Transverse colon (tissue), 4 donors: ENCODE measurements at regions not wholly inside any gene's neighbourhood (a gene's known extent, or its start where the extent isn't known, plus 50 kb on each side); places are given as distances from the start of the nearest gene placed in this dataset.
A peak's percentile ranks its signal among the peaks of the same experiment; 100 is the strongest.
"Not testable (repeated sequence)": the region's sequence is repeated elsewhere in the genome, so short reads cannot be mapped to it uniquely, and the experiment has no call there.

Experiments used
- DNase-seq: peaks from one replicate; pipeline ENCODE4 v3.0.0-alpha.2; 2019
- H3K27ac ChIP-seq, 4 donors: fragments of 200-600 bp; sonication (generic); 2 replicates each; pipeline ENCODE4 v1.5.1; 2016 to 2018; ENCODE audit warnings: inconsistent platforms in 4 of 4
- H3K27me3 ChIP-seq: fragments of 200-600 bp; sonication (generic); 2 replicates; pipeline ENCODE4 v1.5.1; 2017; ENCODE audit warnings: inconsistent platforms
- H3K36me3 ChIP-seq, 4 donors: fragments of 200-600 bp; sonication (generic); 2 replicates each; pipeline ENCODE4 v1.5.1; 2017 to 2019; ENCODE audit warnings: inconsistent platforms in 4 of 4
- H3K4me1 ChIP-seq, 4 donors: fragments of 200-600 bp; sonication (generic); 2 replicates each; pipeline ENCODE4 v1.5.1; 2017 to 2020; ENCODE audit warnings: inconsistent platforms in 4 of 4
- H3K4me3 ChIP-seq, 4 donors: fragments of 200-600 bp; sonication (generic); 1 replicate in 1 of 4; 2 replicates in 3 of 4; pipeline versions ENCODE4 v1.5.1 to v1.6.1; 2017 to 2019; ENCODE audit warnings: inconsistent platforms in 4 of 4
- H3K9me3 ChIP-seq, 2 donors: fragments of 200-600 bp; sonication (generic); 2 replicates each; pipeline ENCODE4 v1.5.1; 2017 to 2019; ENCODE audit warnings: inconsistent platforms in 2 of 2
- EP300 ChIP-seq: sonication (generic); formaldehyde crosslinking; IDR thresholded peaks from one replicate; pipeline ENCODE4 v1.6.1; 2017; ENCODE audit warnings: antibody characterized with exemption, low read depth
- POLR2A ChIP-seq: fragments of 450-650 bp; IDR thresholded peaks from one replicate; pipeline ENCODE4 v1.6.1; 2016; ENCODE audit warnings: antibody characterized with exemption, mild to moderate bottlenecking, moderate library complexity
- POLR2AphosphoS5 ChIP-seq, 3 donors: sonication (generic); formaldehyde crosslinking; IDR thresholded peaks; one replicate each; pipeline ENCODE4 v1.6.1; 2016; ENCODE audit warnings: antibody characterized with exemption in 3 of 3
- WGBS, 2 donors: methylation state at CpG; one replicate each; pipeline ENCODE4 v1.1.5; 2018; ENCODE audit warnings: low coverage in 1 of 2; 5-methylcytosine and 5-hydroxymethylcytosine counted together
- in situ Hi-C, 4 donors: fragments of 200-750 bp; cut with MboI; loops; one replicate each; pipeline versions ENCODE4 v1.15.0 to v1.15.1; 2017; ENCODE audit warnings: low sequenced_read_pairs in 3 of 4, low pct_ligation_motif_present in 1 of 4, low pct_unique_long_range_greater_than_20kb in 1 of 4
- intact Hi-C: fragments of 100-400 bp; cut with DNase I; formaldehyde crosslinking; loops from one replicate; pipeline ENCODE4 v1.15.1; 2023; ENCODE audit warnings: low total_unique reads
- TF ChIP-seq, protein P1 (sequence below), 5 experiments: fragments of 200-600 bp in 3 of 5; fragments of 450-650 bp in 2 of 5; sonication (generic) in 3 of 5; IDR thresholded peaks; 1 replicate in 2 of 5; 2 replicates in 3 of 5; pipeline ENCODE4 v1.5.1; 2016 to 2017; ENCODE audit warnings: antibody characterized with exemption in 5 of 5, inconsistent platforms in 3 of 5, mild to moderate bottlenecking in 2 of 5, moderate library complexity in 1 of 5

DNA sequence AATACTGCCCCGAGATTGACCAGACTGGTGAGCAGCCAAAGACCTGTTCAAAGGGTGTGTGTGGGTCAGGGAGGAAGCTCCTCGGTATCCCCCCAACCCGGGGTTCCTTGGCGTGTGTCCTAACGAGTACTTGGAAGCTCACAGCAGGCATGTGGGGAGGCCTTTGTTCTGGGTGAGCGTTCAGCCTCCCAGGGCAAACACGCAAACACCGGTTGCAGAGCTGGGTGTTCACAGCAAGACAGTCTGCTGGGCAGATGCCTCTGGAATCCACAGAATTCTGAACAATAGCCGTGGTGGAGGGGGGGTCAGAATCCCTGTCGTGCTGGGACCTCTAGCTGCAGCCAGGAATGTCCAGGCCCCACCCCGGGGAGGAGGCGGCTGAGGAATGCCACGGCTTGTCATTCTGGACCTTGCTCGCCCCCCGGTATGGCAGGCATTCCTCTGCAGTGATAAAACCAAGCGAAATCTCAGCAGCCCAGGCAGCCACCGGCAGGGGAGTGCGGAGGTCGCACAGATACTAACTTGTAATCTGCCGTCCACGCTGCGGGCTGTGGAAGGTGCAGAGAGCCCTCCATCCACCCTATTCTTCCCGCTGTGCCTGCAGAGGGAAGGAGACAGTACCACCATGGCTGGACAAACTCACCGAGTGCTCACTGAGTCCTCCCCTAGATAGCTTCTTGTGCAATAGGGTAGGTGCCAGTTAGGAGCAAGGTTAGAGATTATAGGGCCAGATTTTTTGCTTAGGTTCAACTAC lies 77.8 kb upstream of the METTL9 start:
- H3K9me3 ChIP-seq, intact Hi-C loops, H3K4me3 ChIP-seq, in situ Hi-C loops, H3K36me3 ChIP-seq, H3K27me3 ChIP-seq: not testable (repeated sequence)
- DNase-seq = peak; percentile 30
- TF ChIP-seq, protein P1, sequence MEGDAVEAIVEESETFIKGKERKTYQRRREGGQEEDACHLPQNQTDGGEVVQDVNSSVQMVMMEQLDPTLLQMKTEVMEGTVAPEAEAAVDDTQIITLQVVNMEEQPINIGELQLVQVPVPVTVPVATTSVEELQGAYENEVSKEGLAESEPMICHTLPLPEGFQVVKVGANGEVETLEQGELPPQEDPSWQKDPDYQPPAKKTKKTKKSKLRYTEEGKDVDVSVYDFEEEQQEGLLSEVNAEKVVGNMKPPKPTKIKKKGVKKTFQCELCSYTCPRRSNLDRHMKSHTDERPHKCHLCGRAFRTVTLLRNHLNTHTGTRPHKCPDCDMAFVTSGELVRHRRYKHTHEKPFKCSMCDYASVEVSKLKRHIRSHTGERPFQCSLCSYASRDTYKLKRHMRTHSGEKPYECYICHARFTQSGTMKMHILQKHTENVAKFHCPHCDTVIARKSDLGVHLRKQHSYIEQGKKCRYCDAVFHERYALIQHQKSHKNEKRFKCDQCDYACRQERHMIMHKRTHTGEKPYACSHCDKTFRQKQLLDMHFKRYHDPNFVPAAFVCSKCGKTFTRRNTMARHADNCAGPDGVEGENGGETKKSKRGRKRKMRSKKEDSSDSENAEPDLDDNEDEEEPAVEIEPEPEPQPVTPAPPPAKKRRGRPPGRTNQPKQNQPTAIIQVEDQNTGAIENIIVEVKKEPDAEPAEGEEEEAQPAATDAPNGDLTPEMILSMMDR (IDR thresholded peaks at IDR 0.05) = peak in 1 of 5 experiments; percentile 16
- 65% methylated on average over 24 of the region's 24 CpGs; no CpG with 5 or more reads in 1 of the 2 donors for WGBS, 2 donors
- H3K27ac ChIP-seq = peak overlapping the region; percentile 89 to 96 (median 90)
- peaks cover 0 to 19% (median 3%) of the 10 kb centered on the region in 4 donors for H3K4me1 ChIP-seq

DNA sequence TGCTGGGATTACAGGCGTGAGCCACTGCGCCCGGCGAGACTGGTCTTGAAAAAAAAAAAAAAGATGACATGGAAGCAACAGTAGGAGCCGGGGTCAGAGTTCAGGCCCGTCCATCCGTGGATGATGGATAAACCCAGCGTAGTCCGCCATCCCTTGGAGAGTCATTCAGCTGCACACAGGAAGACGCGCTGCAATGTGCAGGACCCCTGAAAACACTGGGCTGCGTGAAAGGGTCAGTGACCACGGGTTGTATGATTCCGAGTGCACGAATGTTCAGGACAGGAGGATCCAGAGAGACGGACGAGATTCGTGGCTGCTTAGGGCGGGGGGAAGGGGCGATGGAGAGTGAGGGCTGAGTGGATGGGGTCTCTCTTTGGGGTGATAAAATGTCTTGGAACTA lies 76.5 kb upstream of the METTL9 start:
- 92 to 98% methylated on average over 15 to 20 of the region's 20 CpGs for WGBS, 2 donors
- H3K27me3 ChIP-seq, H3K36me3 ChIP-seq, H3K4me3 ChIP-seq, H3K9me3 ChIP-seq, H3K27ac ChIP-seq, DNase-seq, in situ Hi-C loops, intact Hi-C loops: not testable (repeated sequence)
- peaks cover 0 to 14% (median 1%) of the 10 kb centered on the region in 4 donors for H3K4me1 ChIP-seq

DNA sequence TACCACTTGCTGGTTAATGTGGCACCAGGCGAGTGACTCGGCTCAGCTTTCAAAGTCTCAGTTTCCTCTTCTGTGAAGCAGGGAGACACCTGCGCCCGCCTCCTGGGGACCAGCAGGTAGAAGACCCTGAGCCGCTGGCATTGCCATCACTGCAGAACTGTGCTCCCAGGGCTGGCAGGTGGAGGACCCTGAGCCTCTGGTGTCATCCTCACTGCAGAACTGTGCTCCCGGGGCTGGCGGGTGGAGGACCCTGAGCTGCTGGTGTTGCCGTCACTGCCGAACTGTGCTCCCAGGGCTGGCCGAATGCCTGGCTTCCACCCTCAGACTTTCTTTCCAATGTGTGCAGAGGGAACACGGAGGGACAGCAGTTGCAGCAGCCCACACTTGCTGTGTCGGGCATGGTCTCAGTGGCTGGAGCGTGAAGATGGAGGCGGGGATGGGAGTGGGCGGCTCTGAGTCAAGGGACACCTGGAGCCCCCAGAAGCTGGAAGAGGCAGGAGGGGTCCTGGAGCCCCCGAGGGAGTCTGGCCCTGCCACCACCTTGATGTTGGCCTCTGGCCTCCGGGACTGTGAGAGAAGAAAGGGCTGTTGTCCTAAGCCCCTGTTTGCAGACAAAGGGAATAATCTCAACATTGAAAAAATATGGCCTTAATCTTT lies 75.8 kb upstream of the METTL9 start:
- Histone ChIP-seq H3K4me3 (no peak overlapping the region), H3K27ac (no peak overlapping the region), H3K4me1 (peaks cover 0 to 7% (median 1%) of the 10 kb centered on the region in 4 donors), H3K27me3 (no peaks in the 10 kb centered on the region), H3K36me3 (no peaks in the 10 kb centered on the region), H3K9me3 (no peaks in the 10 kb centered on the region)
- TF ChIP-seq, protein P1 (IDR thresholded peaks at IDR 0.05) = no peak
- TF ChIP-seq EP300 = no peak
- no peak for TF ChIP-seq POLR2A
- TF ChIP-seq POLR2AphosphoS5 (IDR thresholded peaks at IDR 0.05) = no peak
- WGBS, 2 donors = 87 to 89% methylated on average over 10 to 17 of the region's 17 CpGs
- intact Hi-C loops = no loop called here
- in situ Hi-C loops = no loop called here
- DNase-seq = no peak

DNA sequence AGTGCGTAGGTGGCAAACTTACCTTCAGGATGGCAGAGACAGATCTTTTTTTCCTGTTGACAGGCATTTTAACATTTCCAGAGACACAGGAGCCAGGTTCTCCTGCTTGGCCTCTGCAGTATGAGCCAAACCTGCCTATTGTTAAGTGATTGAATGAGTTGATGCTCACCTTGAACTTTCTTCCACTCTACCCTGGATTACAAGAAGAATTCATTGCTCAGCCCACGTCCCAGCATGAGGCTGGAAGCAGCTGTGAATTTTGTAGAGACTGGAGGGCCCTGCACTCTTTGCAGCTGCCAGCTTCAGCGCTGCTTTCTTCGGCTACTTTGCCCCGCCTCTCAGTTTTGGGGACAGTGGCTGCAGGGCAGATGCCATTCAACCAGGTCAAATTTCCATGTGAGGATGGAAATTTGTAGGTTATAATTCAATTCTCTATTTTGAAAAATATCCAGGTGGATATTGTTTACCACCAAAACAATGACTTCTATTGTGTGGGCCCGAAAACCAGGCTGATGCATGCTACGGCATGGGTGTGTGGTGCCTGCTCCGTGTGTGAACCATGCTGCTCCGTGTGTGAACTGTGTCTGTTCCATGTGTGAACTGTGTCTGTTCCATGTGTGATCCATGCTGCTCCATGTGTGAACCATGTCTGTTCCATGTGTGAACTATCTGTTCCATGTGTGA lies 75.2 kb upstream of the METTL9 start:
- no peak overlapping the region for H3K27ac ChIP-seq
- in situ Hi-C loops = no loop called here
- no peaks in the 10 kb centered on the region for H3K9me3 ChIP-seq
- H3K36me3 ChIP-seq = no peaks in the 10 kb centered on the region
- intact Hi-C loops = no loop called here
- 84 to 88% methylated on average over 9 of the region's 9 CpGs for WGBS, 2 donors
- no peak overlapping the region for H3K4me3 ChIP-seq
- H3K4me1 ChIP-seq = peaks cover 0 to 7% (median 1%) of the 10 kb centered on the region in 4 donors
- TF ChIP-seq EP300 = no peak
- H3K27me3 ChIP-seq = no peaks in the 10 kb centered on the region
- DNase-seq = no peak

DNA sequence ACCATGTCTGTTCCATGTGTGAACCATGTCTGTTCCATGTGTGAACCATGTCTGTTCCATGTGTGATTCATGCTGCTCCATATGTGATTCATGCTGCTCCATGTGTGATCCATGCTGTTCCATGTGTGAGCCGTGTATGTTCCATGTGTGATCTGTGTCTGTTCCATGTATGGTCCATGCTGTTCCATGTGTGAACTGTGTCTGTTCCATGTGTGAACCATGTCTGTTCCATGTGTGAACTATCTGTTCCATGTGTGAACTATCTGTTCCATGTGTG lies 74.7 kb upstream of the METTL9 start:
- 90 to 93% methylated on average over 1 of the region's 1 CpG for WGBS, 2 donors
- intact Hi-C loops = not testable (repeated sequence)

DNA sequence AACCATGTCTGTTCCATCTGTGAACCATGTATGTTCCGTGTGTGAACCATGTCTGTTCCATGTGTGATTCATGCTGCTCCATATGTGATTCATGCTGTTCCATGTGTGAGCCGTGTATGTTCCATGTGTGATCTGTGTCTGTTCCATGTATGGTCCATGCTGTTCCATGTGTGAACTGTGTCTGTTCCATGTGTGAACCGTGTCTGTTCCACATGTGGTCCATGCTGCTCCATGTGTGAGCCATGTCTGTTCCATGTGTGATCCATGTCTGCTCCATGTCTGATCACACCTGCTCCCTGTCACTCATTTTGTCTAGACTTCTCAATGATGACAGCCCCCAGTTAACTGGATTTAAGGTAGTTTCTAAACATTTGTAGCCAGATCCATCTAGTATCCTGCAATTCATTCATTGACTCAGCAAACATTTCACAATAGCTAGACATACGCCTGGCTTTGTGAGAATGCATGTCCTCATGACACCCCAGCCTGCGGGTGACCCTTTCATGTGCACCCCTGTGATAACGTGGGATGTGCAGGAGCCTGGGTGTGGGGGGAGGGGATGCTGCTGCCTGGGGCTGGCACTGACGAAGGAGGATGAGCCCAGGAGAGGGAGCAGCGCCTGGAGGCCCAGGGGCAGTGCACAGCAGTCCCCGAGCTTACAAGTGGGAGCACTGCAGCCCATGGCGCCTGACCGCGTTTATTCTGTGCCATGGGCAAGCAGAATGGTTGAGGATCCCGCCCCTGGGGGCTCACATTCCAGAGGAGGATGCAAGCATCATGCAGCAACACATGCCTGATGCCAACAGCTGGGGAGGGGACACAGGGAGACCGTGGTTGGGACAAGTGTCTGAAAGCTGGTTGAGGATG lies 74.1 kb upstream of the METTL9 start:
- H3K4me3 ChIP-seq, H3K27me3 ChIP-seq, H3K9me3 ChIP-seq, H3K4me1 ChIP-seq, H3K36me3 ChIP-seq, H3K27ac ChIP-seq, intact Hi-C loops, in situ Hi-C loops, DNase-seq: not testable (repeated sequence)
- WGBS, 2 donors = 73 to 75% methylated on average over 14 of the region's 14 CpGs

More for the DNA sequence above, 74.7 kb upstream of the METTL9 start:
- H3K9me3 ChIP-seq, in situ Hi-C loops, H3K27me3 ChIP-seq, H3K4me3 ChIP-seq, H3K27ac ChIP-seq, DNase-seq, H3K36me3 ChIP-seq, H3K4me1 ChIP-seq: not testable (repeated sequence)

DNA sequence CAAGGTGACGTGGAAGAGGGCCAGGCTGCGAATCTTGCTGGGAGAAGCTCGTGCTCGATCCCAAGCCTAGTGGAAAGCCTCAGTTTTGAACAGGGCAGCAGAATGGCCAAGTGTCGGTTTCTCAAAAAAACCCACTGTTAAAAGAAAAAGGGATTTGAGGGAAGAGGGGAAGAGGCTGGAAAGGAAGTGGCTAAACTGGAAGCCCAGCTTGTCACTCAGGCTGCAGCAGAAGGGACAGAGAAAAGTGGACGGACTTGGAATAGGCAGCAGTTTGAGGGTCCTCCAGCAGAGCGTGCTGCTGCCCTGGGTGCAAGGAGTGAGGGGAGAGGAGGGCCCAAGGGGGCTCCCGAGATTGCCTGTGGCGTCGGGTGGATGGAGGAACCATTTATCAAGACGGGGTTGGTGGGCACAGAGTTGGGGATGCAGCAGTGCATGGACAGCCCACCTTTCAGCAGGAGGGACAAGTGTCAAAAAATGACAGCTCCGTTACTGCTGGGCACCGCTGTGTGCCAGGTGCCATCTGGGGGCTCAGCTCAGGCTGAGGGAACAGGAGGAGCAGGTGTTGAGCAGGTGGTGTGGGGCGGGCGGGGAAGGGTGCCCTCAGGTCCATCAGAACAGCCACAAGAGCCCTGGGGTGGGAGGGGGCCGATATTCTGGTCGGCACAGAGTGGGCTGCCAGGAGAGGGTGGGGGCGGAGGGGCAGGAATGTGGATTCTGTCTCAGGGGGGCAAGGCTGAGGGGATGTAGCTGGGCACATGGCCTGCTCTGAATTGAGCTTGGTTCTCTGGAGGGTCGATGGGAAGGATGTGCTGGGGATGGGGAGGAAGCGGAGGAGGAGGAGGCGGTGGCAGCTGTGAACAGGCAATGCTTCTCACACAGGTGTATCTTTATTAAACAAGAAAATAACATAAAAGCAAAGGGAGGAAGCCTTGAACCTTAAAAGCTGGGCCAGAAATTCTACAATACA lies 73.1 kb upstream of the METTL9 start:
- H3K27me3 ChIP-seq, intact Hi-C loops, H3K4me1 ChIP-seq, H3K27ac ChIP-seq, H3K4me3 ChIP-seq, DNase-seq, H3K36me3 ChIP-seq, in situ Hi-C loops, H3K9me3 ChIP-seq: not testable (repeated sequence)
- WGBS, 2 donors = 74% methylated on average over 17 to 21 of the region's 21 CpGs
